Gastrocnemius medialis (tissue), 4 donors: ENCODE measurements at regions not wholly inside any gene's neighbourhood (a gene's known extent, or its start where the extent isn't known, plus 50 kb on each side); places are given as distances from the start of the nearest gene placed in this dataset.

Source experiments
- CTCF ChIP-seq, 5 experiments: fragments of 450-650 bp in 3 of 5; fragments of 200-600 bp in 2 of 5; sonication (generic) in 2 of 5; IDR thresholded peaks in 4 of 5; conservative IDR thresholded peaks in 1 of 5; 1 replicate in 4 of 5; 2 replicates in 1 of 5; pipeline ENCODE4 v1.5.1; 2016 to 2019; ENCODE audit warnings: antibody characterized with exemption in 5 of 5, mild to moderate bottlenecking in 3 of 5, moderate library complexity in 3 of 5
- POLR2A ChIP-seq, 2 donors: fragments of 450-650 bp; IDR thresholded peaks; one replicate each; pipeline ENCODE4 v1.6.1; 2017; ENCODE audit warnings: antibody characterized with exemption in 2 of 2, mild to moderate bottlenecking in 2 of 2, moderate library complexity in 2 of 2

GRCh38 chr13:50712881-50713280 lies 130.6 kb downstream of the DLEU7 start:
- TF ChIP-seq CTCF (IDR thresholded peaks at IDR 0.05 in 4 of 5, conservative IDR thresholded peaks at IDR 0.05 in 1 of 5) (no peak), POLR2A (IDR thresholded peaks at IDR 0.05) (no peak)
